ENCODE measurements at regions not wholly inside any gene's neighbourhood (a gene's known extent, or its start where the extent isn't known, plus 50 kb on each side); places are given as distances from the start of the nearest gene placed in this dataset.

GRCh38 chr6:108739496-108740330 is 108.5 kb upstream of the ARMC2 start:
- H3K4me3 ChIP-seq (ENCODE audit: low read depth, low read length), result no peak overlapping the region
- TF ChIP-seq CTCF (IDR thresholded peaks at IDR 0.05; ENCODE audit: borderline replicate concordance, insufficient read depth, low read depth, low read length), result no peak

- no peak overlapping the region for H3K4me3 ChIP-seq (ENCODE audit: low read depth, low read length)
- no peak for TF ChIP-seq CTCF (IDR thresholded peaks at IDR 0.05; ENCODE audit: borderline replicate concordance, insufficient read depth, low read depth, low read length)
Measured at GRCh38 chr6:108741331-108741989, 106.8 kb upstream of the ARMC2 start.

- TF ChIP-seq CTCF (IDR thresholded peaks at IDR 0.05; ENCODE audit: borderline replicate concordance, insufficient read depth, low read depth, low read length), result no peak
- H3K4me3 ChIP-seq (ENCODE audit: low read depth, low read length), result no peak overlapping the region
Measured at GRCh38 chr6:108742041-108742440, 106.2 kb upstream of the ARMC2 start.

GRCh38 chr6:108744244-108744972 is 103.8 kb upstream of the ARMC2 start:
- H3K4me3 ChIP-seq (ENCODE audit: low read depth, low read length), result no peak overlapping the region
- no peak for TF ChIP-seq CTCF (IDR thresholded peaks at IDR 0.05; ENCODE audit: borderline replicate concordance, insufficient read depth, low read depth, low read length)

- TF ChIP-seq CTCF (IDR thresholded peaks at IDR 0.05; ENCODE audit: borderline replicate concordance, insufficient read depth, low read depth, low read length), result no peak
- H3K4me3 ChIP-seq (ENCODE audit: low read depth, low read length), result no peak overlapping the region
Measured at GRCh38 chr6:108744996-108745395, 103.2 kb upstream of the ARMC2 start.

GRCh38 chr6:108745664-108746336 is 102.4 kb upstream of the ARMC2 start:
- H3K4me3 ChIP-seq (ENCODE audit: low read depth, low read length), result no peak overlapping the region
- TF ChIP-seq CTCF (IDR thresholded peaks at IDR 0.05; ENCODE audit: borderline replicate concordance, insufficient read depth, low read depth, low read length), result no peak
